Endothelial cell of umbilical vein (primary cell): ENCODE measurements at regions not wholly inside any gene's neighbourhood (a gene's known extent, or its start where the extent isn't known, plus 50 kb on each side); places are given as distances from the start of the nearest gene placed in this dataset.

Experiments used
- BruUV-seq: library from RNA; stranded (reverse); fragments of 400-500 nt; replicated peaks from 2 replicates; lab custom pipeline; 2021; lab: Mats Ljungman, UMichigan
- CTCF ChIA-PET: fragments of 300-600, 350-600 bp; sonication (Branson Sonifier 250); formaldehyde crosslinking; loops from one replicate; lab custom pipeline; 2021; ENCODE audit warnings: antibody characterized with exemption, inconsistent platforms; lab: Charles Lee
- POLR2A ChIA-PET: fragments of 300-600, 350-600 bp; sonication (Branson Sonifier 250); formaldehyde crosslinking; loops from one replicate; lab custom pipeline; 2021; ENCODE audit warnings: antibody characterized with exemption, inconsistent platforms; lab: Charles Lee
- DNase-seq: peaks from one replicate; pipeline ENCODE4 v3.0.0-alpha.2; 2011; ENCODE audit warnings: low read depth, low spot score
- FAIRE-seq: peaks from 2 replicates; lab custom pipeline; 2011; peaks lifted over from hg19 to GRCh38; lab: Jason Lieb, UNC
- H2AFZ ChIP-seq: 2 replicates; pipeline ENCODE4 v1.6.0; 2012; ENCODE audit warnings: low read depth, low read length, control low read depth, inconsistent platforms
- H3K27ac ChIP-seq: 2 replicates; pipeline ENCODE4 v1.5.1; 2011; ENCODE audit warnings: low read depth, mild to moderate bottlenecking, control low read depth, low read length, moderate library complexity; ENCODE audit not compliant: insufficient read depth
- H3K27me3 ChIP-seq, 2 experiments: 2 replicates each; pipeline versions ENCODE4 v1.6.0 to v1.6.1; 2011; ENCODE audit warnings: low read length in 2 of 2, mixed read lengths in 1 of 2; ENCODE audit not compliant: control insufficient read depth in 2 of 2, insufficient read depth in 2 of 2
- H3K36me3 ChIP-seq, 2 experiments: 2 replicates in 1 of 2; 3 replicates in 1 of 2; pipeline ENCODE4 v1.5.1; 2011; ENCODE audit warnings: low read length in 2 of 2, mild to moderate bottlenecking in 1 of 2, moderate library complexity in 1 of 2; ENCODE audit not compliant: control insufficient read depth in 2 of 2, insufficient read depth in 2 of 2; ENCODE audit errors: extremely low read depth in 1 of 2
- H3K4me1 ChIP-seq: 3 replicates; pipeline ENCODE4 v1.5.1; 2011; ENCODE audit warnings: mild to moderate bottlenecking, low read length; ENCODE audit not compliant: control insufficient read depth, insufficient read depth; ENCODE audit errors: extremely low read depth
- H3K4me2 ChIP-seq: 2 replicates; pipeline ENCODE4 v1.6.1; 2011; ENCODE audit warnings: low read length, control low read depth, mixed read lengths; ENCODE audit not compliant: insufficient read depth
- H3K4me3 ChIP-seq, 3 experiments: fragments of 200-600 bp in 1 of 3; sonication (generic), shearing (Covaris generic) in 1 of 3; replicated peaks in 1 of 3; 2 replicates each; pipeline ENCODE4 v1.5.1; 2011 to 2016; ENCODE audit warnings: control low read depth in 3 of 3, low read length in 3 of 3, mild to moderate bottlenecking in 2 of 3, inconsistent platforms in 1 of 3, low read depth in 1 of 3, moderate library complexity in 1 of 3; ENCODE audit not compliant: insufficient read depth in 1 of 3
- H3K79me2 ChIP-seq: 2 replicates; pipeline ENCODE4 v1.6.0; 2012; ENCODE audit warnings: low read length, inconsistent platforms; ENCODE audit not compliant: control insufficient read depth, insufficient read depth
- H3K9ac ChIP-seq: replicated peaks from 2 replicates; pipeline ENCODE3; 2011; ENCODE audit warnings: low read length, control low read depth; ENCODE audit not compliant: insufficient read depth; ENCODE audit errors: extremely low read depth
- H3K9me1 ChIP-seq: replicated peaks from 3 replicates; pipeline ENCODE4 v1.6.0; 2011; ENCODE audit warnings: mild to moderate bottlenecking, low read length; ENCODE audit not compliant: control insufficient read depth, insufficient read depth; ENCODE audit errors: extremely low read depth
- H3K9me3 ChIP-seq: replicated peaks from 2 replicates; pipeline ENCODE4 v1.5.1; 2012; ENCODE audit warnings: low read length, inconsistent platforms; ENCODE audit not compliant: control insufficient read depth, insufficient read depth
- H4K20me1 ChIP-seq: replicated peaks from 2 replicates; pipeline ENCODE3; 2011; ENCODE audit warnings: mild to moderate bottlenecking, low read length; ENCODE audit not compliant: control insufficient read depth, insufficient read depth; ENCODE audit errors: extremely low read depth
- CTCF ChIP-seq, 2 donors: IDR thresholded peaks; 1 replicate in 1 of 2; 2 replicates in 1 of 2; pipeline ENCODE4 v1.5.1; 2011; ENCODE audit warnings: low read length in 2 of 2, mild to moderate bottlenecking in 2 of 2, moderate library complexity in 2 of 2, control low read depth in 1 of 2, inconsistent platforms in 1 of 2, low read depth in 1 of 2; ENCODE audit not compliant: insufficient read depth in 1 of 2; ENCODE audit errors: extremely low read depth in 1 of 2
- EZH2 ChIP-seq: IDR thresholded peaks from 2 replicates; pipeline ENCODE4 v1.6.1; 2012; ENCODE audit warnings: borderline replicate concordance, low read depth, mild to moderate bottlenecking, moderate library complexity, low read length, inconsistent platforms; ENCODE audit not compliant: severe bottlenecking
- FOS ChIP-seq: IDR thresholded peaks from 2 replicates; pipeline ENCODE4 v1.6.1; 2011; ENCODE audit warnings: mild to moderate bottlenecking, low read length, moderate library complexity, borderline replicate concordance; ENCODE audit not compliant: insufficient read depth
- GATA2 ChIP-seq: IDR thresholded peaks from 2 replicates; pipeline ENCODE4 v1.7.0; 2011; ENCODE audit warnings: low read depth, mild to moderate bottlenecking, moderate library complexity, mixed read lengths, low read length; ENCODE audit not compliant: insufficient read length, insufficient read depth
- JUN ChIP-seq: IDR thresholded peaks from 2 replicates; pipeline ENCODE4 v1.6.1; 2011; ENCODE audit warnings: borderline replicate concordance, low read depth; ENCODE audit not compliant: insufficient read length, insufficient read depth
- MAX ChIP-seq: IDR thresholded peaks from 2 replicates; pipeline ENCODE4 v1.6.1; 2011; ENCODE audit not compliant: insufficient read depth, insufficient read length
- MYC ChIP-seq: IDR thresholded peaks from one replicate; pipeline ENCODE4 v1.6.1; 2011; ENCODE audit warnings: mild to moderate bottlenecking, low read depth, low read length
- POLR2A ChIP-seq: IDR thresholded peaks from 2 replicates; pipeline ENCODE4 v1.6.1; 2012; ENCODE audit warnings: low read depth, mild to moderate bottlenecking, control low read depth, low read length
- POLR2AphosphoS5 ChIP-seq: IDR thresholded peaks from 2 replicates; pipeline ENCODE4 v1.6.1; 2012; ENCODE audit warnings: low read depth, mild to moderate bottlenecking, control low read depth, low read length, moderate library complexity; ENCODE audit not compliant: insufficient read depth
- dilution Hi-C: fragments of 300-500 bp; cut with MboI; formaldehyde crosslinking; loops from one replicate; pipeline ENCODE4 v1.15.0; 2019; ENCODE audit warnings: low sequenced_read_pairs; ENCODE audit not compliant: extremely low pct_ligation_motif_present
- intact Hi-C: fragments of 100-400 bp; cut with micrococcal nuclease; formaldehyde crosslinking; loops from one replicate; pipeline ENCODE4 v1.10.0; 2022

GRCh38 chr12:84069198-84069597 lies 843.4 kb downstream of the SLC6A15 start:
- dilution Hi-C loops (no loop called here), intact Hi-C loops (no loop called here)
- Histone ChIP-seq H3K4me3 (no peak overlapping the region), H2AFZ (no peak overlapping the region), H3K4me2 (no peak overlapping the region), H3K27me3 (no peaks in the 10 kb centered on the region), H3K9me1 (no peaks in the 10 kb centered on the region), H3K4me1 (no peaks in the 10 kb centered on the region), H3K9ac (no peak overlapping the region), H4K20me1 (no peaks in the 10 kb centered on the region), H3K27ac (no peak overlapping the region), H3K36me3 (no peaks in the 10 kb centered on the region), H3K79me2 (no peaks in the 10 kb centered on the region), H3K9me3 (no peaks in the 10 kb centered on the region)
- DNase-seq (no peak), FAIRE-seq (no peak)
- TF ChIP-seq MAX (no peak), CTCF (IDR thresholded peaks at IDR 0.05; ENCODE audit: extremely low read depth in 1 of 2, insufficient read depth in 1 of 2, low read depth in 1 of 2, low read length in 2 of 2) (no peak)
- BruUV-seq = no TSS peak
- POLR2A ChIA-PET = no interaction called here
- CTCF ChIA-PET = no interaction called here

- no peak overlapping the region for H3K27ac ChIP-seq
- CTCF ChIA-PET = no interaction called here
- POLR2A ChIA-PET = no interaction called here
- no peak overlapping the region for H3K4me3 ChIP-seq
- no TSS peak for BruUV-seq
- FAIRE-seq (no peak), DNase-seq (no peak)
- H3K9ac ChIP-seq = no peak overlapping the region
- H3K79me2 ChIP-seq = no peaks in the 10 kb centered on the region
- no peaks in the 10 kb centered on the region for H3K9me3 ChIP-seq
- intact Hi-C loops = no loop called here
- no peaks in the 10 kb centered on the region for H3K36me3 ChIP-seq
- no peaks in the 10 kb centered on the region for H3K27me3 ChIP-seq
- no peaks in the 10 kb centered on the region for H4K20me1 ChIP-seq
- dilution Hi-C loops = no loop called here
- no peaks in the 10 kb centered on the region for H3K4me1 ChIP-seq
- no peak overlapping the region for H2AFZ ChIP-seq
- no peaks in the 10 kb centered on the region for H3K9me1 ChIP-seq
- TF ChIP-seq MAX = no peak
- TF ChIP-seq EZH2 = no peak
- TF ChIP-seq FOS = no peak
- TF ChIP-seq JUN = no peak
- TF ChIP-seq CTCF (IDR thresholded peaks at IDR 0.05; ENCODE audit: extremely low read depth in 1 of 2, insufficient read depth in 1 of 2, low read depth in 1 of 2, low read length in 2 of 2) = no peak
- no peak for TF ChIP-seq GATA2
- no peak for TF ChIP-seq POLR2A
- no peak for TF ChIP-seq POLR2AphosphoS5
- TF ChIP-seq MYC = no peak
- H3K4me2 ChIP-seq = no peak overlapping the region
These were observed 854.5 kb downstream of the SLC6A15 start for GRCh38 chr12:84058136-84058535.
